Body of pancreas (tissue), 4 donors: ENCODE measurements at regions not wholly inside any gene's neighbourhood (a gene's known extent, or its start where the extent isn't known, plus 50 kb on each side); places are given as distances from the start of the nearest gene placed in this dataset.

Experiments used
- CTCF ChIP-seq, 7 experiments: fragments of 450-650 bp in 4 of 7; fragments of 200-600 bp in 3 of 7; sonication (generic) in 3 of 7; IDR thresholded peaks; one replicate each; pipeline ENCODE4 v1.5.1; 2016 to 2019; ENCODE audit warnings: antibody characterized with exemption in 7 of 7
- POLR2A ChIP-seq, 3 donors: fragments of 450-650 bp; IDR thresholded peaks; one replicate each; pipeline ENCODE4 v1.6.1; 2016; ENCODE audit warnings: antibody characterized with exemption in 3 of 3, mild to moderate bottlenecking in 2 of 3

- TF ChIP-seq POLR2A (IDR thresholded peaks at IDR 0.05) (no peak), CTCF (IDR thresholded peaks at IDR 0.05) (no peak)
Measured at GRCh38 chr1:181310560-181310959, 172.8 kb upstream of the CACNA1E start.
